Left ventricle myocardium inferior (tissue), 1 donor: ENCODE measurements at regions not wholly inside any gene's neighbourhood (a gene's known extent, or its start where the extent isn't known, plus 50 kb on each side); places are given as distances from the start of the nearest gene placed in this dataset.

Experiments used
- DNase-seq: peaks from one replicate; pipeline ENCODE4 v3.0.0-alpha.2; 2020
- H3K27ac ChIP-seq: fragments of 200-600 bp; replicated peaks from 2 replicates; pipeline ENCODE4 v1.8.0; 2021
- H3K27me3 ChIP-seq: fragments of 200-600 bp; 2 replicates; pipeline ENCODE4 v1.8.0; 2021; ENCODE audit warnings: low read depth
- H3K36me3 ChIP-seq: fragments of 200-600 bp; 2 replicates; pipeline ENCODE4 v1.8.0; 2021
- H3K4me1 ChIP-seq: fragments of 200-600 bp; 2 replicates; pipeline ENCODE4 v1.8.0; 2021
- H3K4me3 ChIP-seq: fragments of 200-600 bp; 2 replicates; pipeline ENCODE4 v1.8.0; 2021; ENCODE audit warnings: mild to moderate bottlenecking, moderate library complexity
- H3K9me3 ChIP-seq: fragments of 200-600 bp; replicated peaks from 2 replicates; pipeline ENCODE4 v1.8.0; 2021
- intact Hi-C: fragments of 100-400 bp; cut with micrococcal nuclease; formaldehyde crosslinking; loops from one replicate; pipeline ENCODE4 v1.11.0; 2022
- TF ChIP-seq, protein P1 (sequence below): fragments of 200-600 bp; IDR thresholded peaks from 2 replicates; pipeline ENCODE4 v1.8.0; 2021; ENCODE audit warnings: antibody characterized with exemption, mild to moderate bottlenecking, borderline replicate concordance
- donor health status: DM: no; HTN: yes; CAD: no; lungs with severe emphysema.

DNA sequence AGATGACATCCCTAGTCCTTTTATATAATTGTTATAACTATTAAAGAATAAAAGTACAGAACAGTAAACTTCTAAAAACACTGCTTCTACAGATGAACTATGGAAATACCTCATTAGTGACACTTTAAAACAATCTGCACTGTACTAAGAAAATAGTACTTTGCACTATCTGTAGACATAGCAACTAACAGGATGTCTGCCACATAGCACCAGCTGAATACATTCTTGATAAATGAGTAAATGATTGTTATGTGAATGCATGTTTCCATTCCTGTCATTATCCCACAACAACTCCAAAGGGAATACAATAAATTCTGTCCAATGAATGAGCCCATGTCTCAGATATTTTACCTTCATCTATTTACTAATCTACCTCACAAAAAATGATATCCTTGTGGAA is 115.3 kb upstream of the SLC35G4 start:
- intact Hi-C loops, result no loop called here
- no peak overlapping the region for H3K27ac ChIP-seq
- DNase-seq, result no peak
- no peaks in the 10 kb centered on the region for H3K27me3 ChIP-seq
- H3K4me1 ChIP-seq, result peaks cover 3% of the 10 kb centered on the region
- TF ChIP-seq, protein P1, sequence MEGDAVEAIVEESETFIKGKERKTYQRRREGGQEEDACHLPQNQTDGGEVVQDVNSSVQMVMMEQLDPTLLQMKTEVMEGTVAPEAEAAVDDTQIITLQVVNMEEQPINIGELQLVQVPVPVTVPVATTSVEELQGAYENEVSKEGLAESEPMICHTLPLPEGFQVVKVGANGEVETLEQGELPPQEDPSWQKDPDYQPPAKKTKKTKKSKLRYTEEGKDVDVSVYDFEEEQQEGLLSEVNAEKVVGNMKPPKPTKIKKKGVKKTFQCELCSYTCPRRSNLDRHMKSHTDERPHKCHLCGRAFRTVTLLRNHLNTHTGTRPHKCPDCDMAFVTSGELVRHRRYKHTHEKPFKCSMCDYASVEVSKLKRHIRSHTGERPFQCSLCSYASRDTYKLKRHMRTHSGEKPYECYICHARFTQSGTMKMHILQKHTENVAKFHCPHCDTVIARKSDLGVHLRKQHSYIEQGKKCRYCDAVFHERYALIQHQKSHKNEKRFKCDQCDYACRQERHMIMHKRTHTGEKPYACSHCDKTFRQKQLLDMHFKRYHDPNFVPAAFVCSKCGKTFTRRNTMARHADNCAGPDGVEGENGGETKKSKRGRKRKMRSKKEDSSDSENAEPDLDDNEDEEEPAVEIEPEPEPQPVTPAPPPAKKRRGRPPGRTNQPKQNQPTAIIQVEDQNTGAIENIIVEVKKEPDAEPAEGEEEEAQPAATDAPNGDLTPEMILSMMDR, result no peak
- no peaks in the 10 kb centered on the region for H3K36me3 ChIP-seq
- no peak overlapping the region for H3K4me3 ChIP-seq
- H3K9me3 ChIP-seq, result no peaks in the 10 kb centered on the region

DNA sequence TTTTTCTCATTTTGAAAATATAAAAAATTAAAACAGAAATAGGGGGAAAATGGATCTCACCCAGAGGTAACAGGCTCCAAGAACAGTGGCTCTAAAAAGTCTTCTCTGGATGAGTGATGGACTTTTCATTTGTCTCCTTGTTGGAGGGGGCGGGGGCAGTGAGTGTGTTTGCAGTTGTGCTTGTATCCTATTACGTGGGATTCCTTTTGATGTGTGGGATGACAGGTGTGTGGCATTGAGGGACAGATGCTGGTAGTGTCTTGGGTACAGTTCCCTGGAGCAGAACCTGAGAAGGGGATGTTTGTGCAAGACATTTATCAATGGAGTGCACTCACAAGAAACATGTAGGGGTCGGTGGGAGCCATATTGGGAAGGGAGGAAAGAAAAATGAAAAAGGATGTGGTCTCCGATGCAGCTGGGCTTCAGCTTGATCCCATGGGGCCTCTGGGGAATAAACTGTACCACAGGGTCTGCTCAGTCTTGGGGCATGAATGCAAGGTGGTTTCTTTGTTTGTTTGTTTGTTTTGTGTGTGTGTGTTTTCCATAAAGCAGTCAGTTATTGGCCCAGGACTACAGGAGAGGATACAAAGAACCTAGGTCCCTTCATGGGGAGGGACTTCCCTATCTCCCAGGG is 120.0 kb upstream of the SLC35G4 start:
- Histone ChIP-seq H3K36me3 (no peaks in the 10 kb centered on the region), H3K27me3 (no peaks in the 10 kb centered on the region), H3K4me1 (peaks cover 3% of the 10 kb centered on the region), H3K9me3 (no peaks in the 10 kb centered on the region), H3K27ac (no peak overlapping the region), H3K4me3 (no peak overlapping the region)
- TF ChIP-seq, protein P1, result no peak
- DNase-seq, result no peak
- intact Hi-C loops, result no loop called here

DNA sequence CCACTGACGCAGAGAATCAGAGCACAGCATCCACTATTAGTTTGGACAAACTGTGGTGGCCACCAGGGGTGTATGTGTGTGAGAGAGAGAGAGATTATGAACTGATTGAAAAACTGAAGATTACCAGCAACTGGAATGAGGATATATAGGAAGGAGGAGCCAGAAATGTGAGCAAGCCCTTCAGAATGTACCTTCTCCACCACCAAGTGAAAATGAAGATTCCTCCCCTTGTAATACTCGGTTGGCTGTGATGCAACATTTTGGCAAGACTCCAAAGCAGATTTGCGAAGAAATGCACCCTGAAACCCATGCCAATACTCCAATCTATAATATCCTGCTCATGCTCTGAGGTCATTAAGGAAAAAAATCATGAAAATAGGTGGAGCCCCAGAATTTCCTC is 121.2 kb upstream of the SLC35G4 start:
- Histone ChIP-seq H3K4me3 (no peak overlapping the region), H3K27me3 (no peaks in the 10 kb centered on the region), H3K4me1 (no peaks in the 10 kb centered on the region), H3K9me3 (no peaks in the 10 kb centered on the region), H3K27ac (no peak overlapping the region), H3K36me3 (no peaks in the 10 kb centered on the region)
- intact Hi-C loops, result no loop called here
- no peak for DNase-seq
- TF ChIP-seq, protein P1, result no peak

DNA sequence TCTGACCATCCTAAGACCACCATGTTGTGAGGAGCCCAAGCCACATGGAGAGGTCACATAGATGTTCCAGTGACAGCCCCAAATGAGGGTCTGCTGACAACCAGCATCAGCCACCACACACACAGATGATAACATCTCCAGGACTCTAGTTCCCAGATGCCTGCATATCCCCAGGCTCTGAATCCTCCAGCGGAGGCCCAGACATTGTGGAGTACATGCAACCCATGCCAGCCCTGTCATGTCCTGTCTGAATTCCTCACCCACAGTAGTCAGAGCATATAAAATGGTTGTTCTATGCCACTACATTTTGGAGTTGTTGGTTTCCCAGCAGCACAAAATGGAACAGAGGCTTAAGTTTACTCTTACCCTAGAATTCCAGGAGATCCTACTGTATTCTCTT is 122.0 kb upstream of the SLC35G4 start:
- Histone ChIP-seq H3K27me3 (no peaks in the 10 kb centered on the region), H3K9me3 (no peaks in the 10 kb centered on the region), H3K4me1 (no peaks in the 10 kb centered on the region), H3K4me3 (no peak overlapping the region), H3K36me3 (no peaks in the 10 kb centered on the region), H3K27ac (no peak overlapping the region)
- DNase-seq, result no peak
- intact Hi-C loops, result no loop called here
- TF ChIP-seq, protein P1, result no peak

DNA sequence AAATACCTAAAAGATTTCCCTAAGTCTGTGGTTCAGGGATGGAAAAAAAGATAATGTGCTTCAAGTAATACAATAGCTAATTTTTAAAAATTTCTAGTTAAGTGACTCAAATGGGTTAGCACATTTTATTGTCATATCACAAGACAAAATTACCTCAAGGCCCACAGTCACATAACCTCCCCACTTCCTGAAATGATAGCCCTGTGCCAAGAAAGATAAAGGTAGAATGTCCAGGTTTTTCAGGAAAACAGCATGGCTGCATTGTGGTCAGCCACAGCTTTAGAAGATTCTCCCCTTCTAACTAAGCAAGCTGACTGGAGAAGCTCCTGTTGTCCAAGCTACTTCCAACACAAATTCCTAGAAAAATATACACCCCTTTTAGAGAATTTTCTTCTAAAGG is 127.1 kb upstream of the SLC35G4 start:
- H3K4me1 ChIP-seq, result no peaks in the 10 kb centered on the region
- no peak overlapping the region for H3K27ac ChIP-seq
- H3K36me3 ChIP-seq, result no peaks in the 10 kb centered on the region
- H3K4me3 ChIP-seq, result no peak overlapping the region
- TF ChIP-seq, protein P1, result no peak
- intact Hi-C loops, result no loop called here
- H3K9me3 ChIP-seq, result no peaks in the 10 kb centered on the region
- no peak for DNase-seq
- H3K27me3 ChIP-seq, result peaks cover 21% of the 10 kb centered on the region
